Mesenchymal stem cell (in vitro differentiated cells and primary cell): ENCODE measurements at regions not wholly inside any gene's neighbourhood (a gene's known extent, or its start where the extent isn't known, plus 50 kb on each side); places are given as distances from the start of the nearest gene placed in this dataset.

Experiments
- DNase-seq: peaks from one replicate; pipeline ENCODE4 v3.0.0-alpha.2; 2013
- H2AFZ ChIP-seq: one replicate; pipeline ENCODE4 v1.6.1; 2013; ENCODE audit warnings: low read depth, mild to moderate bottlenecking, control low read depth, inconsistent platforms, low read length, moderate library complexity
- H2AK5ac ChIP-seq: 2 replicates; pipeline ENCODE4 v1.6.1; 2013; ENCODE audit warnings: low read length, moderate library complexity, mild to moderate bottlenecking, inconsistent platforms; ENCODE audit not compliant: severe bottlenecking
- H2BK120ac ChIP-seq: one replicate; pipeline ENCODE4 v1.6.1; 2013; ENCODE audit warnings: low read depth, mild to moderate bottlenecking, inconsistent platforms, low read length, moderate library complexity
- H2BK12ac ChIP-seq, 2 experiments: one replicate each; pipeline ENCODE4 v1.6.1; 2013; ENCODE audit warnings: inconsistent platforms in 2 of 2, low read length in 2 of 2, mild to moderate bottlenecking in 2 of 2, moderate library complexity in 2 of 2, control low read depth in 1 of 2
- H2BK15ac ChIP-seq: one replicate; pipeline ENCODE4 v1.6.1; 2013; ENCODE audit warnings: mild to moderate bottlenecking, low read depth, inconsistent platforms; ENCODE audit not compliant: poor library complexity, severe bottlenecking
- H2BK5ac ChIP-seq: 2 replicates; pipeline ENCODE4 v1.6.1; 2013; ENCODE audit warnings: low read depth, mild to moderate bottlenecking, low read length, control low read depth, inconsistent platforms; ENCODE audit not compliant: poor library complexity, severe bottlenecking
- H3K14ac ChIP-seq, 2 experiments: one replicate each; pipeline ENCODE4 v1.6.1; 2013; ENCODE audit warnings: inconsistent platforms in 2 of 2, low read length in 2 of 2, control low read depth in 1 of 2, mild to moderate bottlenecking in 1 of 2, moderate library complexity in 1 of 2
- H3K18ac ChIP-seq, 2 experiments: one replicate each; pipeline ENCODE4 v1.6.1; 2013; ENCODE audit warnings: inconsistent platforms in 2 of 2, low read length in 2 of 2, control low read depth in 1 of 2, low read depth in 1 of 2, mild to moderate bottlenecking in 1 of 2
- H3K23ac ChIP-seq, 2 experiments: one replicate each; pipeline ENCODE4 v1.6.1; 2013; ENCODE audit warnings: inconsistent platforms in 2 of 2, low read length in 2 of 2, mild to moderate bottlenecking in 2 of 2, moderate library complexity in 2 of 2, control low read depth in 1 of 2
- H3K27ac ChIP-seq: 2 replicates; pipeline ENCODE4 v1.5.1; 2013; ENCODE audit warnings: mild to moderate bottlenecking, moderate library complexity, low read length, control low read depth, inconsistent platforms; ENCODE audit not compliant: poor library complexity, severe bottlenecking
- H3K27me3 ChIP-seq, 2 experiments: 2 replicates each; pipeline versions ENCODE4 v1.6.1 to v1.7.0; 2013; ENCODE audit warnings: low read length in 2 of 2, mild to moderate bottlenecking in 2 of 2, moderate library complexity in 2 of 2, control low read depth in 1 of 2, inconsistent platforms in 1 of 2; ENCODE audit not compliant: control insufficient read depth in 1 of 2, insufficient read depth in 1 of 2
- H3K36me3 ChIP-seq, 2 experiments: 2 replicates each; pipeline versions ENCODE4 v1.6.1 to v1.7.0; 2013; ENCODE audit warnings: low read length in 2 of 2, control low read depth in 1 of 2, inconsistent platforms in 1 of 2, low read depth in 1 of 2, mild to moderate bottlenecking in 1 of 2; ENCODE audit not compliant: insufficient read depth in 2 of 2, control insufficient read depth in 1 of 2
- H3K4ac ChIP-seq, 2 experiments: one replicate each; pipeline ENCODE4 v1.6.1; 2013; ENCODE audit warnings: inconsistent platforms in 2 of 2, low read length in 2 of 2, mild to moderate bottlenecking in 2 of 2, moderate library complexity in 2 of 2, control low read depth in 1 of 2, low read depth in 1 of 2
- H3K4me1 ChIP-seq: 2 replicates; pipeline ENCODE4 v1.6.1; 2013; ENCODE audit warnings: low read depth, low read length, control low read depth; ENCODE audit not compliant: control insufficient read depth, insufficient read depth
- H3K4me2 ChIP-seq: 2 replicates; pipeline ENCODE4 v1.6.1; 2013; ENCODE audit warnings: low read length, mild to moderate bottlenecking, inconsistent platforms; ENCODE audit not compliant: poor library complexity, severe bottlenecking
- H3K4me3 ChIP-seq, 2 experiments: 2 replicates each; pipeline versions ENCODE4 v1.5.1 to v1.7.0; 2013; ENCODE audit warnings: low read length in 2 of 2, mild to moderate bottlenecking in 2 of 2, control low read depth in 1 of 2, low read depth in 1 of 2; ENCODE audit not compliant: insufficient read depth in 1 of 2
- H3K79me1 ChIP-seq: replicated peaks from 2 replicates; pipeline ENCODE4 v1.6.1; 2013; ENCODE audit warnings: mild to moderate bottlenecking, control low read depth, low read length, inconsistent platforms; ENCODE audit not compliant: poor library complexity, severe bottlenecking
- H3K9ac ChIP-seq: 2 replicates; pipeline ENCODE4 v1.7.0; 2013; ENCODE audit warnings: mild to moderate bottlenecking, low read length, moderate library complexity
- H3K9me3 ChIP-seq: 2 replicates; pipeline ENCODE4 v1.7.0; 2013; ENCODE audit warnings: mild to moderate bottlenecking, low read length; ENCODE audit not compliant: control insufficient read depth
- H4K8ac ChIP-seq: one replicate; pipeline ENCODE4 v1.6.1; 2013; ENCODE audit warnings: inconsistent platforms, mild to moderate bottlenecking, low read length, moderate library complexity
- H4K91ac ChIP-seq: one replicate; pipeline ENCODE4 v1.6.1; 2013; ENCODE audit warnings: mild to moderate bottlenecking, low read length, inconsistent platforms
- WGBS: methylation state at CpG from one replicate; pipeline ENCODE4 v1.1.7; 2013; ENCODE audit warnings: mixed read lengths; 5-methylcytosine and 5-hydroxymethylcytosine counted together

GRCh38 chr7:124679586-124680225 lies 85.9 kb downstream of the GPR37 start:
- H3K4me2 ChIP-seq = no peak overlapping the region
- H2BK120ac ChIP-seq = no peak overlapping the region
- no peak overlapping the region for H2BK5ac ChIP-seq
- H4K91ac ChIP-seq = no peak overlapping the region
- no peak overlapping the region for H3K27ac ChIP-seq
- H2AFZ ChIP-seq = no peak overlapping the region
- no peak overlapping the region for H2BK12ac ChIP-seq
- 80% methylated on average over 6 of the region's 8 CpGs for WGBS
- H3K9me3 ChIP-seq = peaks cover 4% of the 10 kb centered on the region
- H2AK5ac ChIP-seq = no peak overlapping the region
- no peaks in the 10 kb centered on the region for H3K79me1 ChIP-seq
- DNase-seq = no peak
- no peaks in the 10 kb centered on the region for H3K27me3 ChIP-seq
- H3K36me3 ChIP-seq = no peaks in the 10 kb centered on the region
- no peak overlapping the region for H3K4ac ChIP-seq
- H3K14ac ChIP-seq = no peak overlapping the region
- no peak overlapping the region for H3K4me3 ChIP-seq
- H3K4me1 ChIP-seq = no peaks in the 10 kb centered on the region
- H3K23ac ChIP-seq = no peak overlapping the region
- no peak overlapping the region for H3K18ac ChIP-seq
- no peak overlapping the region for H3K9ac ChIP-seq
- H2BK15ac ChIP-seq = no peak overlapping the region
- H4K8ac ChIP-seq = no peak overlapping the region

GRCh38 chr7:124679146-124679545 lies 86.4 kb downstream of the GPR37 start:
- Histone ChIP-seq H3K23ac (no peak overlapping the region), H3K14ac (no peak overlapping the region), H3K27ac (no peak overlapping the region), H3K9ac (no peak overlapping the region), H3K4me1 (no peaks in the 10 kb centered on the region), H3K9me3 (peaks cover 4% of the 10 kb centered on the region), H4K91ac (no peak overlapping the region), H2BK5ac (no peak overlapping the region), H3K4me2 (no peak overlapping the region), H2BK15ac (no peak overlapping the region), H3K4me3 (no peak overlapping the region), H2AK5ac (no peak overlapping the region), H2AFZ (no peak overlapping the region), H3K18ac (no peak overlapping the region), H3K36me3 (no peaks in the 10 kb centered on the region), H2BK12ac (no peak overlapping the region), H3K79me1 (no peaks in the 10 kb centered on the region), H3K4ac (no peak overlapping the region), H2BK120ac (no peak overlapping the region), H4K8ac (no peak overlapping the region), H3K27me3 (no peaks in the 10 kb centered on the region)
- no peak for DNase-seq
- WGBS = 90% methylated on average over 2 of the region's 2 CpGs

GRCh38 chr7:124674451-124674850 lies 91.1 kb downstream of the GPR37 start:
- H3K36me3 ChIP-seq = no peaks in the 10 kb centered on the region
- no peak overlapping the region for H2AK5ac ChIP-seq
- WGBS = 93% methylated on average over 1 of the region's 1 CpG
- no peak overlapping the region for H3K4me2 ChIP-seq
- H3K79me1 ChIP-seq = no peaks in the 10 kb centered on the region
- no peaks in the 10 kb centered on the region for H3K9me3 ChIP-seq
- no peak overlapping the region for H2BK15ac ChIP-seq
- no peak overlapping the region for H2BK120ac ChIP-seq
- no peak overlapping the region for H3K23ac ChIP-seq
- no peak overlapping the region for H4K8ac ChIP-seq
- no peak overlapping the region for H3K18ac ChIP-seq
- no peak overlapping the region for H3K14ac ChIP-seq
- H3K4me3 ChIP-seq = no peak overlapping the region
- no peak for DNase-seq
- H2AFZ ChIP-seq = no peak overlapping the region
- H3K27me3 ChIP-seq = no peaks in the 10 kb centered on the region
- no peaks in the 10 kb centered on the region for H3K4me1 ChIP-seq
- no peak overlapping the region for H4K91ac ChIP-seq
- no peak overlapping the region for H3K27ac ChIP-seq
- H3K9ac ChIP-seq = no peak overlapping the region
- no peak overlapping the region for H3K4ac ChIP-seq
- H2BK5ac ChIP-seq = no peak overlapping the region
- no peak overlapping the region for H2BK12ac ChIP-seq

GRCh38 chr7:124672011-124672410 lies 93.6 kb downstream of the GPR37 start:
- Histone ChIP-seq H2AFZ (no peak overlapping the region), H2BK15ac (no peak overlapping the region), H3K79me1 (no peaks in the 10 kb centered on the region), H3K9me3 (no peaks in the 10 kb centered on the region), H4K91ac (no peak overlapping the region), H3K4me3 (no peak overlapping the region), H3K18ac (no peak overlapping the region), H3K9ac (no peak overlapping the region), H2BK5ac (no peak overlapping the region), H4K8ac (no peak overlapping the region), H3K14ac (no peak overlapping the region), H2AK5ac (no peak overlapping the region), H3K4me1 (no peaks in the 10 kb centered on the region), H3K27ac (no peak overlapping the region), H3K23ac (no peak overlapping the region), H2BK12ac (no peak overlapping the region), H3K36me3 (no peaks in the 10 kb centered on the region), H3K4ac (no peak overlapping the region), H2BK120ac (no peak overlapping the region), H3K4me2 (no peak overlapping the region), H3K27me3 (no peaks in the 10 kb centered on the region)
- no peak for DNase-seq
- WGBS = 94% methylated on average over 1 of the region's 1 CpG
